ENCODE measurements at regions not wholly inside any gene's neighbourhood (a gene's known extent, or its start where the extent isn't known, plus 50 kb on each side); places are given as distances from the start of the nearest gene placed in this dataset.
"Not testable (repeated sequence)": the region's sequence is repeated elsewhere in the genome, so short reads cannot be mapped to it uniquely, and the experiment has no call there.

DNA sequence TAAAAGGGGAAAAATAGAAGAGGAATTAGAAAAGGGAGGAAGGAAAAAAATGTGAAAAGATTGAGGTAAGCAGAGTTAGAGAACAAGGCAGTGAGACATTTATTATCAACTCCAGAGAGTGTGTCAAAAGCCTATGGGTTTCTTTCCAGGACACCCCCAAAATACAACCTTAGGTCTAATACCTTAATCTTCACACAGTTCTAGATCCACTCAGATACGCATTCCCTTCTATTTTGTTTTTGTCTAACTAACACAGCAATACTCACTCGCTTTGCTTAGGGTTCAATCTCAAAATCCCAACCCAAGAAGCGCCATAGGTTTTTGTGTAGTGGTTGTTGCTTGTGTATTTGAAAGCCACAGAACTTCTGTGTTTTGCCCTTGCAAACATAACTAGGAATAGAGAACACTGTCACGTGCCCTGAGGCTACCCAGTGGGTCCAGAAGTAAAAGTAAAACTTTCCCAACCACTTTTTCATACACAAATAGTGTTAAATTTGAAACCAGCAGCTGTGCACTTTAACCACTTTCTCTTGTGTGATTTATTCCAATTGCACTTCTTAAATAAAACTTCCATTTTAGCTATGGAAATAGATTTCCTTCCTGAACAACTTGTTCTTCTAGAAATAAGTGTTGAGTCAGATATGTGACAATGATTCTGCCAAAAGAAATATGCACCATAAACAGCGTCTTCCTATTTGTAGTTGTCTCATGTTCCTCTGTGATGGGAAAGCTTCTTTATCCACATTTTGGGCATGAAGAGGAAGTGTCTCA is 414.7 kb upstream of the GHITM start:
- no peak for DNase-seq (ENCODE audit: low read depth in 2 of 3, low spot score in 2 of 3)

DNA sequence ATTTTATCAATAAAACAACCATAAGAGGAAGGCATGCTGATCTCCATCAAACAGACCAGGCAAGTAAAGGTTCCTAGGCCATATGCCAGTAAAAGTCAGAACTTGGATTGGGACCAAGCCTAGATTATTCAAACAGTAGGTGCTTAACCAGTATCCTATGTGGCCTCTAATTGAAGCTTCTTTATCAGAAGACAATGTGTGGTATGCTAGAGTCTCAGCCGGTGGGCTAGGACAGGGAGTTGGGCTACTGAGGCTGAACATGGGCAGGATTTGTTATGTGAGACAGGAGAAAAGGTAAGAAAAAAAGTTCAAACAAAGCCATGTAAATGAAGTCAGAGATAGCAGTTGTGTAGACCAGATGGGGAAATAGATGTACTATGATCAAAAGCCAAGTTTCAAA is 413.7 kb upstream of the GHITM start:
- DNase-seq (ENCODE audit: low read depth in 2 of 3, low spot score in 2 of 3) = no peak

DNA sequence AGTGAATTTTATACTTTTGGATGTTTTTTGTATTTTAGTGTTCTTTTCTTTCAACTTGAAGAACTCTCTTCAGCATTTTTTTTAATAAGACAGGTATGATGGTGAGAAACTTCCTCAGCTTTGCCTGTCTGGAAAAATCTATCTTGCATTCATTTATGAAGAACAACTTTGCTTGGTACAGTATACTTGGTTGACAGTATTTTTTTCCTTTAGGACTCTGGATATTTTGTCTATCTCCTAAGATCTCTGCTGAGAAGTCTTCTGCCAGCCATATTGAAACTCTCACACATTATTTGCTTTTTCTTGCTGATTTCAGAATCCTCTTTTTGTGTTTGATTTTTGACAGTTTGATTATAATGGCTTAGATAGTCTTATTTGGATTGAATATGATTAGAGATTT is 405.0 kb upstream of the GHITM start:
- DNase-seq (ENCODE audit: low read depth in 2 of 3, low spot score in 2 of 3) = no peak

DNA sequence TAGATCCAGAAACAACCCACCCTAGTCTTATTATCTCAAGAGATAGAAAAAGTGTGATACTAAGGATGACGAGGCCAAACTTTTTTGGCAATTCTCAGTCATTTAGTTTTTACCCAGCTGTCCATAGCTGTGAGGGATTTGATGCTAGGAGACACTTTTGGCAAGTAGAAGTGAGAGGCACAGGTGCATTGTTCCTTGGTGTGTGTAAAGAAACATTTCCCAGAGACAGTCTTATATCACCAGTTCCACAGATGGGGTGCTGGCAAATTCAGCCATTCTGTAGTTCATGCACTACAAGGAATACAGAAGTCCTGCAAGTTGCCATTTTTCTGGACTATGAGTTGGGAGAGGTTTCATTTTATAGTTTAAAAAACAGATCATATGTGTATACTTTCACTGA is 403.3 kb upstream of the GHITM start:
- DNase-seq (ENCODE audit: low read depth in 2 of 3, low spot score in 2 of 3) = no peak

DNA sequence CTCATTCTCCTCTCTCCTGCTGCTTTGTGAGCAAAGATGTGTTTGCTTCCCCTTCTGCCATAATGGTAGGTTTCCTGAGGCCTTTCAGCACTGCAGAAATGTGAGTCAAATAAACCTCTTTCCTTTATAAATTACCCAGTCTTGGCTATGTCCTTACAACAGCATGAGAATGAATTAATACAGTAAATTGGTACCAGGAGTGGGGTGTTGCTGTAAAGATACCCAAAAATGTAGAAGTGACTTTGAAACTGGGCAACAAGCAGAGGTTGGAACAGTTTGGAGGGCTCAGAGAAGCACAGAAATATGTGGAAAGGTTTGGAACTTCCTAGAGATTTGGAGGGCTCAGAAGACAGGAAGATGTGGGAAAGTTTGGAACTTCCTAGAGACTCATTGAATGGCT is 388.7 kb upstream of the GHITM start:
- DNase-seq (ENCODE audit: low read depth in 2 of 3, low spot score in 2 of 3) = no peak

DNA sequence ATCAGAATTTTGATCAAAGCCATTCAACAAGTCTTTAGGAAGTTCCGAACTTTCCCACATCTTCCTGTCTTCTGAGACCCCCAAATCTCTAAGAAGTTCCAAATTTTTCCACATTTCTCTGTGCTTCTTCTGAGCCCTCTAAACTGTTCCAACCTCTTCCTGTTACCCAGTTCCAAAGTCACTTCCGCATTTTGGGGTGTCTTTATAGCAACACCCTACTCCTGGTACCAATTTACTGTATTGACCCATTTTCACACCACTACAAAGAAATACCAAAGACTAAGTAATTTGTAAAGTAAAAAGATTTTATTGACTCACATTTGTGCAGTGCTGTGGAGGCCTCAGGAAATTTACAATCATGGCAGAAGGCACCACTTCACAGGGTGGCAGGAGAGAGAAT is 385.8 kb upstream of the GHITM start:
- no peak for DNase-seq (ENCODE audit: low read depth in 2 of 3, low spot score in 2 of 3)

DNA sequence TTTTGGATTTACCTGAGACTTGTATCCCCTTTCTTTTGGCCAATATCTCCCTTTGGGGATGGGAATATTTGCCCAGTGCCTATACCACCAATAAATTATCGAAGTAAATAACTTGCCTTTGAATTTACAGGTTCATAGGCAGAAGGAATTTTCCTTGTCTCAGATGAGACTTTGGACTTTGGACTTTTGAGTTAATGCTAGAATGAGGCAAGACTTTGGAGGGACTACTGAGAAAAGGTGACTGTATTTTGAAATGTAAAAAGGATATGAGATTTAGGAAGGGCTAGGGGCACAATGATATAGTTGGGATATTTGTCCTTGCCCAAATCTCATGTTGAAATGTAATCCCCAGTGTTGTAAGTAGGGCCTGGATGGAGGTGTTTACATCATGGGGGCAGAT is 384.5 kb upstream of the GHITM start:
- DNase-seq (ENCODE audit: low read depth in 2 of 3, low spot score in 2 of 3) = no peak

DNA sequence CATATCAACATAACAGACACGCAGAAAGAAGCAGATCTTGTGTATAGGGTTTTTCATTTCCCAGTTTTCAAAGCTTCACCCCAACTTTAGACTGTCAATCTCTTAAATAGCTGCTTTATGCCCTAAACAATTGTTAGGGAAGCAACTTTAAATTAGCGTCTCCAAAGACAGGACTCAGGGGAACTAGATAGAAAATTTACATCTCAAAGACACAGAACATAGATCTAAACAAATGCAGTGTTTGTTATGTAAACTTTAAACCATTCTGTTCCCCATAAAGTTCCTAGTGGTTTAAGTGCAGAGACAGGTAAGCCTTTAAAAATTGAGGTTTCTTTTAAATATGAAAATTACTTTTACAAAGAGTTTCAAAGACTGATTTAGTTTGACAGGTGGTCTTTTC is 379.2 kb upstream of the GHITM start:
- DNase-seq (ENCODE audit: low read depth in 2 of 3, low spot score in 2 of 3) = no peak

DNA sequence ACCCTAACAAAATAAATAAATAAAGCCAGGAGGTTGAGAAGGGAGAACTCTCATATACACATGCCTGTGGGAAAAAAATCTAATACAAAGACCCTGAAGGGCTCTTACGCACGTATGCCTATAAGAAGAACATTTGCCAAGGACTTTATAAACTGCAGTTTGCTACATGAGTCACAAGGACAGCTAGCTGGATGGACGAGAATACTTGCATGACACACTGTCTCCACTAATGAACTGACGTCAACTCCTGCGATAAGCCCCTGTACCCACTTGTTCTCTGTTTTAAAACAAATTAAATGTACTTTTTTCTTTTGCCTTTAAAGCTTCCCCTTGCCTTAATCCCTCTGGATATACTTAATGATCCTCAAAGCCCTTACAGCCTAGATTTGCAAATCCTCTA is 374.6 kb upstream of the GHITM start:
- no peak for DNase-seq (ENCODE audit: low read depth in 2 of 3, low spot score in 2 of 3)

DNA sequence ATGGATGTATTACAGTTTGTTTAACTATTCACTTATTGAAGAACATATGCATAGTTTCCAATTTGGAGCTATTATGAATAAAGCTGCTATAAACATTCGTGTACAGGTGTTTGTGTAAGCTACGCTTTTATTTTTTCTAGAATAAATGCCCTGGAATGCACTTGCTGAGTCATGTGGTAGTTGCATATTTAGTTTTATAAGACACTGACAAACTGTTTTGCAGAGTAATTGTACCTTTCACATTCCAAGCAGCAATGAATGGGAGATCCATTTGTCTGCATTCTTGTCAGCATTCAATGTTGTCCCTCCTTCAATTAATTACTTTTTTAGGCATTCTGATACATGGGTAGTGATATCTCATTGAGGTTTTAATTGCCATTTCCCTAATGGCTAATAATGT is 373.6 kb upstream of the GHITM start:
- no peak for DNase-seq (ENCODE audit: low read depth in 2 of 3, low spot score in 2 of 3)

DNA sequence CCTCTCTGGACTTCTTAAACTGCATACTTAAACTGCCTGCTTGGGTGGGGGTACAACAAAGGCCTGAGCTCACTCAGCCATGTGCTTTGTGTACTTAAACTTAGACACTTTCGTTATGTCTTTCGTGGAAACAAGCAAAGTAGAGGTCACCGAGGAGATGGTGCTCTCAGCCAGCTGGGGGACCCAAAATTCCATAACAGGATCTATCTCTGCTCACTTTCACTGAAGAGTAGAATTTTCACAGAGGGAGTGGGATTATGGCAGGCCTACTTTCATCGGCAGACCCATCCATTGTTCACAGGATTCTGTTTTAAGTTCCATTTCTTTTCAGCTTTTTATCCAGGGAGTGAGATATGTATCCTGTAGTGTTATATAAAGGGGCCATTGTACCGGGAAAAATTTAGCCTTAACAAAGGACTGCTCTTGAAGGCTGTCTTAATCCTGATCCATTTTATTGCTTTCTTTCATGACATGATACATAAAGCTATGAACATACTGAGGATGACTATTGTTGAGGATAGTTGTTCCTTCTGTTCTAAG is 370.0 kb upstream of the GHITM start:
- no peak for DNase-seq (ENCODE audit: low read depth in 2 of 3, low spot score in 2 of 3)

DNA sequence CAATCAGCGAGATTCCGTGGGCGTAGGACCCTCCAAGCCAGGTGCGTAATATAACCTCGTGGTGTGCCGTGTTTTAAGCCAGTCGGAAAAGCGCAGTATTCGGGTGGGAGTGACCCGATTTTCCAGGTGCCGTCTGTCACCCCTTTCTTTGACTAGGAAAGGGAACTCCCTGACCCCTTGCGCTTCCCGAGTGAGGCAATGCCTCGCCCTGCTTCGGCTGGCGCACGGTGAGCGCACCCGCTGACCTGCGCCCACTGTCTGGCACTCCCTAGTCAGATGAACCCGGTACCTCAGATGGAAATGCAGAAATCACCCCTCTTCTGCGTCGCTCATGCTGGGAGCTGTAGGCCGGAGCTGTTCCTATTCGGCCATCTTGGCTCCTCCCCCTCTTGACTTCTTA is 352.6 kb upstream of the GHITM start:
- not testable (repeated sequence) for DNase-seq (ENCODE audit: low read depth in 2 of 3, low spot score in 2 of 3)

DNA sequence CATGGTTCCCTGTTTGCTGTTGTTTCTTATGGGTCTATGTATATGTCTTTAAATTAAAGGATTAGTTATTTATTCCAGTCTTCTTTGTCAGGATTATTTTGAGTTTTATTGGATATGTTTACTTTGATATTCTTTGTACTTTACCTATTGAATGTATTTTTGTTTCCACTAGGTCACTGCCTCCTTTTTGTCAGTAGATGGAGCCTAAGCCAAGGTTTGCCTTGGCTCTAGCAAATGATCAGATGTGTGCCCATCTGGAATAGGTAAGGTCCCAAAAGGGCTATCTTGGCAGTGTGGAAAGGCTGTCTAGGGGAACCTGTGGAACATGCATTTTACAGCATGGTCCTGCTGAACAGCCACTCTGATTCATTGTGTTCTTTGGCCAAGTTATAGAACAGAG is 337.3 kb upstream of the GHITM start:
- DNase-seq (ENCODE audit: low read depth in 2 of 3, low spot score in 2 of 3) = no peak

DNA sequence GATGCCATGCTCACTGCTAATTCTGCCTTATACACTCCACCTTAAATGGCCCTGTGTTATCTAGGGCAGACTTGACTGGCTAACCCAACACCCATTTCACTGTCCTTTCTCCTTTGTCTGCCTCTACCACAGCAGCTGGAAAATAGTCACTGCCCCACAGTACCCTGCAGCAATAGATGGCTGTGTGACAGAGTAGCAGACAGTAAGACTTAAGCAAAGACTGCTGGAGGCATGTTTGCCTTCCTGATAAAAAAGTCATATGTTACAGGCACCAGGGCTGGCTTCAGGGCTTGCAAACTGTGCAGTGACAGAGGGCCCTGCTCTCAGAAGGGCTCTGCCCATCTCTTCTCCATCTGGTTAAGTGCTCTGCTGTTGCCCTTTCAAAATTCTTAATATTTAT is 332.6 kb upstream of the GHITM start:
- DNase-seq (ENCODE audit: low read depth in 2 of 3, low spot score in 2 of 3) = no peak

DNA sequence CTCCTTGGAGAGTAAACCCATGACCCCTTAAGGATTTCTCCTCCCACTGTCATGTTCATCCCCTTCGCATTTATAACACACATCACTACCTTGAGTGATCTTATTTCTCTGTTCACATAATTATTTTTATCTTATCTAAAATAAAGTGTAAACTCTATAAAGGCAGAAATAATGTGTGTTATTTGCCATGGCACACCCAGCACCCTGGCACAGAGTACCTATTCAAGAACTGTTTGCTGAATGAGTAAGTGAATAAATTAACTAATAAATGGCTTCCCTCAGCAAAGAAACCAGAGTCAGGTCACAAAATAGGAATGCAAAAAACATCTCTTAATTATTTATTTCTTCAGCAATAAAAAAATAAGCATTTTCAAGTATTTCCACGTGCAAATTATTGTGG is 330.3 kb upstream of the GHITM start:
- DNase-seq (ENCODE audit: low read depth in 2 of 3, low spot score in 2 of 3) = no peak

DNA sequence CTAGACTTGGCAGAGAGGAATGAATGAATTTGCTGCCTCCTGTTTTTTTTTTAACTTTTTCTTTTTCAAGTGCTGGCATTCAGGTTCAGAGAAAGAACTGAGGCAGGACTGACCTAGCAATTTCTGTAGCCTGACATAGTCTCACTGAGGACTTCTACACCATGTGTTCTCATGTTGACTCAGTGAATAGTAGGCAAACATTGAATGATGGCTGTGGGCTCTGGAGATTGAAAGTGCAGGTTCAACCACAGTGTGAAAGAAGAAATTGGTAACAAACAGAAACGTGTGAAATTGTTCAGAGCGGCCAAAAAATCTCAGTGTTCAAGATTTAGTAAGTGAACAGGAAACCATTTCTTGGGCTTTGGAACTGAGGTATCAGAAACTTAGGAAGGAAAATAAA is 322.4 kb upstream of the GHITM start:
- DNase-seq (ENCODE audit: low read depth in 2 of 3, low spot score in 2 of 3) = no peak

DNA sequence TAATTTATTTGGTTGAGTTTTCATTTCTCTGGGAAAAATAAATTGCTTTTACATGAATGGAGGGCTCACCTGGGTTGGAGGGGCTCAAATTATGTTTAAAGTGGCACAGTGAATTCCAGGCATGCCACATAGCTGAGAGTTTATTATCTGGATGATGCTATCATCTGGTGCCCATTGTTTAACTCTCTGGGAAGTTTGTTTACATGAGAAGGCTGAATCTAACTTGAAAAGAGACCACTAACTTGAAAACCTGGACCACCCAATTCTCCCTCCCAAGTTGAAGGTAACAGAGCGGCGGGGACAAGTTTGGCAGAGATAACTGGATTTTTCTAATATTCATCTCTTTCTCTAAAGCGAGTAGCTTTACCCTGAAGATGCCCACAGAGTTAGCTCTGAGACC is 321.5 kb upstream of the GHITM start:
- DNase-seq (ENCODE audit: low read depth in 2 of 3, low spot score in 2 of 3) = no peak

DNA sequence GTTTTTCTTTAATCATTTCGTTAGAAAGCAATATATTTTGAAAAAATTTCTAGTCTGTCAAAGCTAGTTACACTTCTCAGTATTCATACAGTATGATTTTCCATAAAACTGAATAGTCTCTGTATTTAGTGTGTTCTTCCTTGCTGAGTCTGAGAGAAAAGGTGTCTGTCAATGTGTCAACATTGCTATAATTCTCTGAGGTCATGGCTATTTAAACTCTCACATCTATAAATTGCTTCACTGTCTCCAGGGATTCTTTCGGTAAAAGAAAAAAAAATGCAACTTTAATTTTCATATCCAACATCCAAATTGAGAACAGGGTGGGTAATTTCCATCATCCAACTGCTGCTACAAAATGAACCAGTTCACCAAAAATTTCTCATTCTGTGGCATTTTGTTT is 319.7 kb upstream of the GHITM start:
- no peak for DNase-seq (ENCODE audit: low read depth in 2 of 3, low spot score in 2 of 3)

DNA sequence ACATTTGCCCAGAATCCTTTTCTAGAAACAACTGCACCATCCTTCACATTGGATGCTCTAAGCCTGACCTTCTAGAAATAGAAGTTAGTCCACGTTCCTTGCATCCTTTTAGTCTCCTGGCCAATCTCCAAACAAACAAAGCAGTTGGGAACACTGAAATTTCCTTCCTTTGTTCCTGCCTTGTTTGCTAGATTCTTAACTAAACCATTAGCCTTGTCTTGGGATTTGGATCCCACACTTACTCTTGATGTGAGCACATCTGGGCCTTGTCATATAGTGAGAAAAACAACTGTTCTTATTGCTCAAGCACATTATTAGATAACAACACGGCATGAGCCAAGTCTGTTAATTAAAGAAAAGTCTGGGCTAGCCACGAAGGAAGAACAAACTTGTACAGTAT is 319.3 kb upstream of the GHITM start:
- no peak for DNase-seq (ENCODE audit: low read depth in 2 of 3, low spot score in 2 of 3)

DNA sequence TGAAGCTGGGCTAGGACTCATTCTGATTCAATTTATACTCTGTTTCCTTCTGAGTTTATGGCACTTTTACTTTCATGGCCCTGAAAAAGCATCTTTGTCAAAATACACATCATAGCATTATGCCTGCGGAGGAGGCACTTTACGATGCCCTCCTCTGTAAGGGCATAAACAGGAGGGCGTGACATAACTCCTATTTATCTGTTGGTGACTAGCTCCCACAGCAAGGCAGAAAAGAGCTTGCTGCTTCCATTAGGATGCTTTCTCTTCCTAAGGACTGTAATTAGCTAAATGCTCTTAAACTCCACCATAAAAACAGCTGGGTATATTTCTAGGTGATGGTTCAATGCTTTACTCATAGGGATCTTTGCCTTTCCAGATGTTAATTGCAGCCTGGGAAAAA is 315.2 kb upstream of the GHITM start:
- DNase-seq (ENCODE audit: low read depth in 2 of 3, low spot score in 2 of 3) = no peak

DNA sequence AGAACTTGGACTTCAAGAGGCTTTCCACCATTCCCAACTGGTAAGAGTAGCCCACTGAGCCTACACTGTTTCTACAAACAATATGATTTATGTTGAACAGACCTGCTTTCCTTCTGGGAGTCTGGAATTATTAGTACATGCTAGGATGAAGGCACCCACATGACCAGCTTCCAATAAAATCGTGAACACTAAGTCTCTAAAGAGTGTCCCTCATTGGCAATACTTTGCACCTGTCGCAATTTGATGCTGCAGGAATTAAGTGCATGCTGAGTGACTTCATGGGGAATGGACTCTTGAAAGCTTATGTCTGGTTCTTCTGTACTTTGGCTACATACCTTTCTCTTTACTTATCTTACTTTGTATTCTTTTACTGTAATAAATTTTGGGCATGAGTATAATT is 305.2 kb upstream of the GHITM start:
- no peak for DNase-seq (ENCODE audit: low read depth in 2 of 3, low spot score in 2 of 3)

DNA sequence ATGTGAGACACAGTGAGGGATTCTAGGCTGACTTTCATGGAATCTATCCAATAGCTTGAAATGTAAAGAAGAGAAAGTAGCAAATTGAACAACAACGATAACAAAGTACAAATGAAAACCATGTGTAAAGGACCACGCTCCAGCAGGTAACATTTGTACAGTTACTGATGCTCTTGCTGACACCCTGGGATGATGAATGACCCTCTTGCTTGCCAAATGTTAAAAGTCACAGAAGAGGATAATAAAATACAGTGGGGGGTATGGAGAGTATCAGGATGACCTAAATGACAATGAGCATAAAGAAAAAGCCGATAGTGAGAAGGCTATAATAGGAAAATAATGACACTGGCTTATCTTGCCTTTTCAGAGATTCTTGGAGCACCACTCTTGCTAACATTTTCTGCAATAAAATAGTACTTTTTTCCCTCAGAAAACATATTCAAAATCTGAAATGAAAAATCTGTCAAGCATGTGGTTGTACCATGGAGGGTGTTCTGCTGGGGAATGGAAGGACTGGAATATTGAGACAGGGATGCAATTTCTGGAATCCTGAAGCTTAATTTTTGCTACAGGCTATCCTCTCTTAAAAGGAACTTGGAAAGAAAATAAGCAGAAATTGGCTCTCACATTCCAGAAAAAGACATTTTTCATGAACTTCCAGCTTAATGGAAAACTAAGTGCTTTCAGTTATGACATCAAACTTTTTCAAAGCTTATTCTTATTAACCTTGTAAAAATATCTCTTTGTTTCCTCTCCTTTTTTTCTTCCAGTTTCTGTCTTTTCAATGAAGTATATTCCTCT is 303.2 kb upstream of the GHITM start:
- DNase-seq (ENCODE audit: low read depth in 2 of 3, low spot score in 2 of 3) = no peak

DNA sequence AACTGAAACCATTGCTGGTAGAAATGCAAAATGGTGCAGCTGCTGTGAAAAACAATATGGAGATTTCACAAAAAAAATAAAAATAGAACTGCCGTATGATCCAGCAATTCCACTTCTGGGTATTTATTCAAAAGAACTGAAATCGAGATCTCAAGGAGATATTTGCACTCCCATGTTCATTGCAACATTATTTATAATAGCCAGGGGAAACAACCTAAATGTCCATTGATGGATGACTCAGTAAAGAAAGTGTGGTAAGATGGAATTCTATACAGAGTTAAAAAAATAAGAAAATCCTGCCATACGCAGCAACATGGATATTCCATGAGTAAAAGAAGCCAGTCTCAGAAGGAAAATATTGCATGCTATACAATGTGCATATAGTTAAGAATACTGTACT is 290.6 kb upstream of the GHITM start:
- no peak for DNase-seq (ENCODE audit: low read depth in 2 of 3, low spot score in 2 of 3)

Measured in activated CD8-positive, alpha-beta memory T cell treated with anti-CD3 and anti-CD28 coated beads for 48 hours (primary cell).